NCI-H128 (cell line): ENCODE measurements at regions not wholly inside any gene's neighbourhood (a gene's known extent, or its start where the extent isn't known, plus 50 kb on each side); places are given as distances from the start of the nearest gene placed in this dataset.

Source experiments
- DNase-seq: peaks from one replicate; lab custom pipeline; 2025; ENCODE audit not compliant: unreplicated experiment; lab: John Stamatoyannopoulos, UW

- no peak for DNase-seq
Measured at GRCh38 chr10:130887170-130887569, 424.4 kb downstream of the TCERG1L start.

DNA sequence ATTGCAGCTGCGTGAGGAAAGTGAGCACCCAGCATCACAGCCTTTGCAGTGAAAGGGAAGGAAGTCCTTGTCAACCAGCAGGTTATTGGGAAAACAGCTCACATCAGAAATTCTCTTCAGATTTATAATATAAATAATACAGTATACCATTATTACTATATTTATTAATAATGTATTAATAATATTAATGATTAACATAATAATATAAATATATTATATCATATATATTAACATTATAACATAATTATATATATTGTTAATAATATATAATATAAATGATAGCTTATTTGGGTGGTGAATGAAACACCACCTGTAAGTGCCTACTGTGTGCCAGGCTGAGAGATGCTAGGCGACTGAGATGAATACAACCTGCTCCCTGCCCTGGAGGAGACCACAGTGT is 423.0 kb downstream of the TCERG1L start:
- DNase-seq: no peak

DNA sequence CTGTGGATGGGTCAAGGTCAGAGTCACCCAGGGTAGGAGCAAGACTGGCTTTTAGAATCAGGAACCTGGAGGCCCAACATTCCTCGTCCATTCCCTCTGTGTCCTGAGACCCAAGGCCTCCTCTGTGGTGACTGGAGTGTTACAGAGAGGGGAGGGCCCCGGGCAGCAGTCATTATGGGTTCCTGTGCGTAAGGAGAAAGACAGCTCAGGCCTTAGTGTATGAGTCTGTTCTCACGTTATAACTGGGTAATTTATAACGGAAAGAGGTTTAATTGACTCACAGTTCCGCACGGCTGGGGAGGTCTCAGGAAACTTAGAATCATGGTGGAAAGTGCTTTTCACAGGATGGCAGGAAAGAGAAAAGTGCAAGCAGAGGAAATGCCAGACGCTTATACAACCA is 422.3 kb downstream of the TCERG1L start:
- no peak for DNase-seq

GRCh38 chr10:130889780-130890179 is 421.7 kb downstream of the TCERG1L start:
- DNase-seq: no peak

DNA sequence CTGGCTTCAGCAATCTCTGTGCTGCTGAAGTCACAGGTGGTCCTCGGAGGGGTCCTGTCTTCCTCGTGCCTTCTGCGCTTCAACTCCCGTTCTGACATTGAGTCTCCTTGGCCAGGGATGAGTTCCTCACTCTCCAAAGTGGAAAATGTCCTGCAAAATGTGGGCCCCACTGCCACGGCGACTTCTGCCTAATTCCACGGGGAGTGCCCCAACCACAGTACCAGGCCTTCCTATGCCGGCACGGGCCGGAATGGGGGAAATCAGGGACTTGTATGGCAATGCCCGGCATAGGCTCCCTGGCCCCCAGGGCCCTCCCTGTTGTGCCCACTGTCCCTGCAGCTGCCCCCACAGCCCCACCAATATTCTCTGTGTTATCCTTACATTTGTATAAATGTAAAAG is 420.5 kb downstream of the TCERG1L start:
- DNase-seq: no peak

DNA sequence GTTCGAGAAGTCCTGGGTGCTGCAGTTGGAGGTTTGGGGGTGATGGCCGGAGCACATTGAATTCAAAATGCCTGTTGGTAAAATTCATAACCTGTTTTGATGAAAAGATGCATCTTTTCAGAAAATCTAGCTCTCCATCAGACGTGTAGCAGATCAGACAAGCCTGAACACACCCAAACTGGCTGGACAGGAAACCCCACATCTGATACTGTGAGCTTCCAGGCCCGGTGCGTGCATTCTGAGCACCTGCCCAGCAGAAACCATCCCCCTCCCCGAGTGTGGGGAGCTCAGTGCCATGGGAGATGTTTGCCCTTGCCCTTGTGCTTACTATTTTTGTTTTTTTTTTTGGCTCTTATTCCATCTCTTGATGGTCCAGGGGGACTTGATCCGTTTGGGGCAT is 417.1 kb downstream of the TCERG1L start:
- no peak for DNase-seq

- no peak for DNase-seq
Measured at GRCh38 chr10:130895161-130895560, 416.4 kb downstream of the TCERG1L start.

DNA sequence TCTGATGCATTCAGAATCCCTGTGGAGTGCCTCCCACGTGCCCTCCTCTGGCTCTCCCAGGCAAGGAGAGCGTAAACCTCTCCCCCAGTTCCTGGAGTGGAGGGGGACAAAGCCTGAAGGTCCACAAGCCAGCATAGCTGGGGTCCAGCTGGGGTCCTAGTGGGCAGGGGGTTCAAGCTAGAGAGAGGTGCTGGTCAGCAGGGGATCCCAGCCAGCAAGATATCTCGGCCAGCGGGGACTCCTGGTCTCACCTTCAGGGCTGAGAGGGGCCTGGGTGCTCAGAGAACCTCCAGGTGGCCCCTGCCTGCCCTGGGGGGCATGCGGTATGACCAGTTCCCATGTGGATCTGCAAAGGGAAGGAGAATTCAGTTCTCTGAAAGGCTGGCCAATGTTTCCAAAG is 413.7 kb downstream of the TCERG1L start:
- no peak for DNase-seq

DNA sequence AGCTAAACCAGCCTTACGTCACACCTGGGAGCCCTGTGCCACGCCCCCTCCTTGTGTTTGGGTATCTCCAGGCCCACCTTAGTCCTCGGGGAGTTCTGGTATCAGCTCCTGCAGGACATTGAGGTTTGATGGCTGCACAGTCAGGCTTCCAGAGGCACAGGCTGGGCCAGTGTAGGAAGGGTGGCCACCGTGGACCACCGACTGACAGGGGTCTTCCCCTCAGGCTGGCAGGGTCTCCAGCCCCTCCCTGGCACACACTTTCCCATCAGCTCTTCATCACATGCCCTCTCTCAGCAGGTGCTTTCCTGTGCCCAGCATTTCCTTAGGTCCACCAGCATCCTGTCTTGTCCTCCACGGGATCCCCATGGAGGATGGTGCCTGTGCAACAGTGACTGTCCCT is 413.1 kb downstream of the TCERG1L start:
- DNase-seq: no peak

- DNase-seq: no peak
Measured at GRCh38 chr10:130899856-130900255, 411.7 kb downstream of the TCERG1L start.

DNA sequence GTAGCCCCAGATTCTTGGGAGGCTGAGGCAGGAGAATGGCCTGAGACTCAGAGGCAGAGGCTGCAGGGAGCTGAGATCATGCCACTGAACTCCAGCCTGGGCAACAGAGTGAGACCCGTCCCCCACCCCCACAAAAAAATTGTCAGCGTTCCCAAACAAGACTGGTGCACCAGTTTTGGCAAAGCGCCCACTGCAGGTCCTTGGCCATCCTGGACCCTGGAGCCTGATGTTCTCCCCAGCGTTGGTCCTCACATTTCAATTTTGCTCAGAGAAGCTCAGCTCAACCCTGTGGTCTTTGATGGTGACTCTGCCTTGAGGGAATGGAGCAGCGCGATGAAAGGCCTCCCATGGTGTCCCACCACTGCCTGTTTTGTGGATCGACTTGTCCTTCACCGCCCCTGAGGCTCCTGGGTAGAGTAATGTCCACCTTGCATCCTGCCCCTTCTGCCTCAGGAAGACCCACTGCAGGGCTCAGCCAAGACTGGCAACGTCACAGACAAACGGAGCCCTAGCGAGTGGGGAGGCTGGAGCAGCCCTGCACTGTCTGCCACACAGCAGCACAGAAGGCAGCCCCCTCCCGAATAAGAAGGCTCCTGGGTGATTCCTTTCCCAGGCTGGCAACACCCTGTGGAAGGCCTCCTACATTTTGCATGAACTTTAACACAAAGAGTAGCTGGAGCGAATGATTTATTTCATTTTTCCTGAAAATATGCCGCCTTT is 410.9 kb downstream of the TCERG1L start:
- DNase-seq: no peak

- DNase-seq: no peak
Measured at GRCh38 chr10:130901311-130902165, 410.0 kb downstream of the TCERG1L start.

- no peak for DNase-seq
Measured at GRCh38 chr10:130902471-130902870, 409.1 kb downstream of the TCERG1L start.

- DNase-seq: no peak
Measured at GRCh38 chr10:130902929-130903328, 408.6 kb downstream of the TCERG1L start.

DNA sequence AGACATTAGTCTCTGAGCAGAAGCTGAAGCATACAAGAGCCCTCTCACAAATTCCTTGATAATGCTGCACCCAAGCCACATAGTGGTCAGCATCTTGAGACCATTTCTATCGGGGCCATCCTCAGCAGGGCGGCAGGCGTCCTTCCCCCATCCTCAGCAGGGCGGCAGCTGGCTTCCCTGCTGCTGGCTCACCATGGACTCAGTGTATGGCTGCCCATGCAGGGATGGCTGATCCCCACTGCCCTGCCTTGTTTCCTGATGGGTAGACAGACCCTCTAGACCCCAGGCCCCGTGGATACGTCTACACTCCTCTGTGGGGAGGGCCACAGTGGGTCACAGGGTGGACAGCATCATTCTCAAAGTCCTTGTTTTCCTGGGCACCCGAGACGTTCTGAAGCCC is 406.8 kb downstream of the TCERG1L start:
- DNase-seq: no peak

DNA sequence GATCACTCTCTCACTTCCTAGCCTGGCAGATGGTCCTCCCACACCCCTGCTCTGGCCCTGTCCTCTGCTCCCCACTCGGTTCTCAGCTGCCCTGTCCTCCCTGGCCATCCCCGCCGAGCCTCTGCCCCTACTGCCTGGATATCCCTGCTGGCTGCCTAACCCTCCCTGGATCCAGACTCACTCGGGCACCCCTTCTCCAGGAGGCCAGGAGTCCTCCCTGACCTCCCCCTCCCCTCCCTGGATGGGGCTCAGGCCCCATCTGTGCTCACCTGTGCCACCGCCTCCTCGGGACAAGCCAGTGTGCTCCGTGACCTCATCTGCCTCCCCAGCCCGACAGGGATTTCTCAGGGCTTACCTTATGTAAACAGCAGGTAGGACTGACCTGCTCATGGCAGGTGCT is 406.1 kb downstream of the TCERG1L start:
- no peak for DNase-seq

- no peak for DNase-seq
Measured at GRCh38 chr10:130905921-130906320, 405.6 kb downstream of the TCERG1L start.

DNA sequence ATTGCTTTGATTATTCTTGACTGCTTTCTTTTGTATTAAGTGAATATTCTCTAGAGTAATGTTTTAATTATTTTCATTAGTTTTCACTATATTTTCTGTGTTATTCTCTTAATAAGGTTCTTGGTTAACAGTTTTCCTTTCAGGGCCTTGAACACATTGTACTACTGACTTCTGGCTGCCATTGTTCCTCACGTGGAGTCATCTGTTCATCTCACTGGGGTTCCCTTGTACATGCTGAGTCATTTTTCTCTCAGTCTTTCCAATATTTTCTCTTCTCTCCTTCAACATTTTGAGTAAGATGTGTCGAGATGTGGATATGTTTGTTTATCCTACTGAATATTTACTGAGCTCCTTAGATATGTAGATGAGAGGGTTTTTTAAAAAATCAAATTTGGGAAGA is 400.7 kb downstream of the TCERG1L start:
- DNase-seq: no peak

DNA sequence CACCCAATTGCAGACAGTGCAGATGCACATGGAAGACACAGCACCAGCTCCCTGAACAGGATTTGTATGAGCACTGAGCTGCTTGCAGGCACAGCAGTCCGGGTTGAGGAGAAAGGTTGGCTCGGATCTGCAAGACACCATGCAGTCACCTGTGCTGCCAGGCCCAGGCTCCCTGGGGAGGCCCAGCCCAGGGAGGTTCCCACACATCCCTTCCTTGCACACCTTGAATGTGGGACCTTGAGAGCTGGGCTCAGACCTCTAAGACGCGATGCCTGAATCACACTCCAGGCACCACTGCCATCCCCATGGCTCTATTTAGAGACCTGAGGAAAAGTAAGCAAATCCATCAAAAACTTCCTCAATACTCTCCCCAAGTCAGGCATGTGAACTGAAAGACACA is 397.7 kb downstream of the TCERG1L start:
- no peak for DNase-seq

DNA sequence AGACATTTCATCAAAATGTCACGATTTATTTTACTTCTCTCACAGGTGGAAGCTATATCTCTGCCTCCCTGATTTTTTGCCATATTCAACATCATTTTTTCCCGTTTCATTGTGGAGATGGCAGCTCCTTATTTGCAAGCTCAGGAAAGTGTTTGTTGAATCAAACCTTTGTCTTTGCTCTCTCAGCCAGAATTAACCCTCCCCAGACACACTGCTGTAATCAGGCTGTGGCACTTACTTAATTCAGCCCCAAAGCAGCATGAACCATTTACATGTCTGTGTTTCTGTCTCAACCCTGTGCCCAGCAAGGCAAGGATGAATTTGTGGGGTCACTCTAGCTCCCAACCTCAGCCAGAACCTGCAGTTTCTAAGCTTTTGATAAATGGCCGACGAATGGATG is 397.2 kb downstream of the TCERG1L start:
- no peak for DNase-seq

- no peak for DNase-seq
Measured at GRCh38 chr10:130915065-130915464, 396.5 kb downstream of the TCERG1L start.

GRCh38 chr10:130921461-130921860 is 390.1 kb downstream of the TCERG1L start:
- no peak for DNase-seq
